GM12874 (cell line): ENCODE measurements at regions not wholly inside any gene's neighbourhood (a gene's known extent, or its start where the extent isn't known, plus 50 kb on each side); places are given as distances from the start of the nearest gene placed in this dataset.

Source experiments
- TF ChIP-seq, protein P1 (sequence below): IDR thresholded peaks from 2 replicates; pipeline ENCODE4 v1.5.1; 2011; ENCODE audit warnings: low read depth, mild to moderate bottlenecking, control low read depth, low read length, moderate library complexity; ENCODE audit not compliant: insufficient read depth

GRCh38 chr5:107088907-107089306, 581.8 kb downstream of the EFNA5 start:
- TF ChIP-seq, protein P1, sequence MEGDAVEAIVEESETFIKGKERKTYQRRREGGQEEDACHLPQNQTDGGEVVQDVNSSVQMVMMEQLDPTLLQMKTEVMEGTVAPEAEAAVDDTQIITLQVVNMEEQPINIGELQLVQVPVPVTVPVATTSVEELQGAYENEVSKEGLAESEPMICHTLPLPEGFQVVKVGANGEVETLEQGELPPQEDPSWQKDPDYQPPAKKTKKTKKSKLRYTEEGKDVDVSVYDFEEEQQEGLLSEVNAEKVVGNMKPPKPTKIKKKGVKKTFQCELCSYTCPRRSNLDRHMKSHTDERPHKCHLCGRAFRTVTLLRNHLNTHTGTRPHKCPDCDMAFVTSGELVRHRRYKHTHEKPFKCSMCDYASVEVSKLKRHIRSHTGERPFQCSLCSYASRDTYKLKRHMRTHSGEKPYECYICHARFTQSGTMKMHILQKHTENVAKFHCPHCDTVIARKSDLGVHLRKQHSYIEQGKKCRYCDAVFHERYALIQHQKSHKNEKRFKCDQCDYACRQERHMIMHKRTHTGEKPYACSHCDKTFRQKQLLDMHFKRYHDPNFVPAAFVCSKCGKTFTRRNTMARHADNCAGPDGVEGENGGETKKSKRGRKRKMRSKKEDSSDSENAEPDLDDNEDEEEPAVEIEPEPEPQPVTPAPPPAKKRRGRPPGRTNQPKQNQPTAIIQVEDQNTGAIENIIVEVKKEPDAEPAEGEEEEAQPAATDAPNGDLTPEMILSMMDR: no peak

DNA sequence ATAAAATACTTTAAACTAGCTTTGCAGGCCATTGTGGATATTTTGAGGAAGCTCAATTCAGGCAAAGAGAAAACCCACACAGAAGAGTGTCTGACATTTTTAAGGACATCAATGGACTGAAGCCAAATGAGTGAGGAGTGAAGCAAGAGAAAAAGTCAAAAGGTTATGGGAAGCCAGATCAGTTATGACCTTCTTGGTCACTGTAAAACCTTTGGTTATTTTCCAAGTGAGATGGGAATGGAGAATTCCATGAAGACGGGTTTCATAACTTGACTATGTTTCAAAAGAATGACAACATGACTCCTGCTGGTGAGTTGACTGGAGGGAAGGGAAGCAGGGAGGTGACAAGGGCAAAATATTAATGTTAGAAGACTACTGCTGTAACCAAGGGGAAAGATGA, 585.2 kb downstream of the EFNA5 start:
- TF ChIP-seq, protein P1: no peak

- TF ChIP-seq, protein P1: no peak
Measured at GRCh38 chr5:107074996-107075395, 595.7 kb downstream of the EFNA5 start.

DNA sequence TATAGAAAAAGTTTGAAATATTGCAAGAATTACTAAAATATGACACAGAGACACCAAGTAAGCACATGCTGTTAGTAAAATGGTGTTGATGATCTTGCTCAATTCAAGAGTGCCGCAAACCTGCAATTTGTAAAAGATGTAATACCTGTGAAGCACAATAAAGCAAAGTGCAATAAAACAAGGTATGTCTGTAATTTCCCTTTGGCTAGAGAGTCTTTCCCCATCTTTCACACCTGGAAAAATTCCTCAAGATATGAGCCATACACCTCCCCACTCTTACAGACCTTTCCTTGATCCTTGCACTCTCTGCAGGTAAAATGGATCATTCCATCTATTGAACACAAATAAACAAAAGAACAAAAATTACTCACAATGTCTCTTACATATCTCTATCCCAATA, 597.8 kb downstream of the EFNA5 start:
- TF ChIP-seq, protein P1: no peak

- TF ChIP-seq, protein P1: no peak
Measured at GRCh38 chr5:107072440-107072839, 598.3 kb downstream of the EFNA5 start.

GRCh38 chr5:107068782-107069181, 602.0 kb downstream of the EFNA5 start:
- TF ChIP-seq, protein P1: no peak

- TF ChIP-seq, protein P1: no peak
Measured at GRCh38 chr5:107067395-107067794, 603.3 kb downstream of the EFNA5 start.

DNA sequence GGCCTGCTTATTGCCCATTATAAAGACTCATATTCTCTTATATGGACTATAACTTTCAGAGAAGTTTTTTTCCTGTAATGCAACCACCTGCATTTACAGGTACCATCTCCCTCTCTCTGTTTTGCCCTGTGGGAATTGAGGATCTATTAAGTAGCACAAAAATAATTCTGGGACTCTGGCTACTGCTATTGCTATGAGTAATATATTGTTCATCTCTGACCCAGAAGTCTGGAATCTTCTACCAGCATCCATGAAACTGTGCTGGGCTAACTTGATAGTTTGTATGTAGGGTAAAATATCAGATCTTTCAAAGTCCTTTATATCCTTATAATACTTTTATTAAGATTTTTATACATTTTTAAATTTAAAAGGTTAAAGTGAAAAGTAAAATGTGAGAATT, 607.2 kb downstream of the EFNA5 start:
- TF ChIP-seq, protein P1: no peak
